ENCODE measurements at regions not wholly inside any gene's neighbourhood (a gene's known extent, or its start where the extent isn't known, plus 50 kb on each side); places are given as distances from the start of the nearest gene placed in this dataset.

DNA sequence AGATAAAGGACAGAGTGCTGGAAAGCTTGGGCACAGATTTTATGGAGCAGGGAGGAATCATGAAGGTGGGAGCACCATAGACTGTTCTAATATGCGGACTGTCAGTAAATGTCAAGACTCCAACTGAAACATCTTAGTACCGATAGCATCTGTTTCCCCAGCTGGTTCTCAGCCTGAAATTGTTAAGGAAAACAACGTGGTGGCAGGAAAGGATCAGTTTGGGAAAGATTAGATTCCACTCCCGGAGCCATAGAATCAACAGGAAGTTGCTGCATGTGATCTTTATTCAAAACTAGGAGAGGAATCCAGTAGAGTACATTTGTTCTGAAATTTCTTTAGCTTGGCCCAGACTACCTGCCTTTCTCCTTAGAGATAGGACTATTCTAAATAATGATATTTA lies 559.1 kb downstream of the CSNK1G3 start:
- no peak for TF ChIP-seq CTCF (IDR thresholded peaks at IDR 0.05 in 8 of 11, conservative IDR thresholded peaks at IDR 0.05 in 3 of 11)
- TF ChIP-seq POLR2A (IDR thresholded peaks at IDR 0.05): no peak
- no peak for TF ChIP-seq POLR2AphosphoS5 (IDR thresholded peaks at IDR 0.05)

Measured in spleen (tissue), 7 donors.